ENCODE measurements at regions not wholly inside any gene's neighbourhood (a gene's known extent, or its start where the extent isn't known, plus 50 kb on each side); places are given as distances from the start of the nearest gene placed in this dataset.

DNA sequence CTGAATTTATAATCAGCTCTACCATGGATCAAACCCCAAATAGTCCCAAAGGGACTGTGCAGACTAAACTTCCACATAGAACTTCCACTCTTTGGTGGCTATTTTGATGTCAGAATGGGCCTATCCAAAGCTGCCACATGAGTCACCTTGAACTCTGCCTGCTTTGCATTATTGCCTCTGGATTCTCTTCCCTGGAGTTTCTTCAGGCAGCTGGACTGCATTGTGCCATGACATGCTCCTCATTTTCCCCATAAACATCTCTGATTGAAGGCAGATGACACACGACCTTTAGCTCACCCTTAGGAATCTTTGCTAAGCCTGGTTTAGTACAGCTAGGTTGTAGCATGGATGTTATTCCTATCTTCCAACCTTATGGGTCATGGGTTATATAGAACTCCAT, 251.7 kb downstream of the FZD1 start:
- Histone ChIP-seq H3K9me3 (no peaks in the 10 kb centered on the region), H3K27ac (no peak overlapping the region), H3K36me3 (no peaks in the 10 kb centered on the region), H3K4me1 (no peaks in the 10 kb centered on the region), H3K27me3 (no peaks in the 10 kb centered on the region), H3K4me3 (no peak overlapping the region)
- TF ChIP-seq, protein P1, sequence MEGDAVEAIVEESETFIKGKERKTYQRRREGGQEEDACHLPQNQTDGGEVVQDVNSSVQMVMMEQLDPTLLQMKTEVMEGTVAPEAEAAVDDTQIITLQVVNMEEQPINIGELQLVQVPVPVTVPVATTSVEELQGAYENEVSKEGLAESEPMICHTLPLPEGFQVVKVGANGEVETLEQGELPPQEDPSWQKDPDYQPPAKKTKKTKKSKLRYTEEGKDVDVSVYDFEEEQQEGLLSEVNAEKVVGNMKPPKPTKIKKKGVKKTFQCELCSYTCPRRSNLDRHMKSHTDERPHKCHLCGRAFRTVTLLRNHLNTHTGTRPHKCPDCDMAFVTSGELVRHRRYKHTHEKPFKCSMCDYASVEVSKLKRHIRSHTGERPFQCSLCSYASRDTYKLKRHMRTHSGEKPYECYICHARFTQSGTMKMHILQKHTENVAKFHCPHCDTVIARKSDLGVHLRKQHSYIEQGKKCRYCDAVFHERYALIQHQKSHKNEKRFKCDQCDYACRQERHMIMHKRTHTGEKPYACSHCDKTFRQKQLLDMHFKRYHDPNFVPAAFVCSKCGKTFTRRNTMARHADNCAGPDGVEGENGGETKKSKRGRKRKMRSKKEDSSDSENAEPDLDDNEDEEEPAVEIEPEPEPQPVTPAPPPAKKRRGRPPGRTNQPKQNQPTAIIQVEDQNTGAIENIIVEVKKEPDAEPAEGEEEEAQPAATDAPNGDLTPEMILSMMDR (IDR thresholded peaks at IDR 0.05), result no peak
- TF ChIP-seq POLR2A (IDR thresholded peaks at IDR 0.05), result no peak
- TF ChIP-seq POLR2AphosphoS5 (IDR thresholded peaks at IDR 0.05), result no peak
- DNase-seq (ENCODE audit: low spot score in 2 of 2), result no peak
- intact Hi-C loops (cut with DNase I; ENCODE audit: low total_unique reads), result no loop called here

DNA sequence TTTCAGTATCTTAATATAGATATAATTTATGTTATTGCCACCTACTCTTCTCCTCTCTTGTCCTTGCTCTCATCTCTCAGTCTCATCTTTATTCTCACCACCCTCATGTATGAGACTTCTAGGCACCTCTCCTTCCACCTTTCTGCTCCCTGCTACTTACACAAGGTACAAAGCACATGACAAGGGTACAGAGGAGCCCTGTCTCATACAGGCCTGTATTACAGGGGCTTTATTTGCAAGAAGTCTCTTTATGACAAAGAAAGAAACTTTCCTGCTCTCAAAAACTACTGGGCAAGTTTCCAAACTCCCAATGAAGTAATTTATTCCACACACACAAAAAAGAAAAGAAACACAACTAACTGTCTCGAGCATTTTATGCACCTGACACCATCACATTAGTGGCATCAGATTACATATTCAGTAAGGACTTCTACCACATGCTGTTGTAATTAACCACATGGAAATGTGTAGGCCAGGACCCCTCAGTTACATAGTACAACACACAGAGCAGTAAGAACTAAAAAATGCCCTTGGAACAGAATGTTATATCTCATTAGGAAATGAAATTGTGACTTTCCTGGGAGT, 253.1 kb downstream of the FZD1 start:
- intact Hi-C loops (cut with DNase I; ENCODE audit: low total_unique reads), result no loop called here
- Histone ChIP-seq H3K4me3 (no peak overlapping the region), H3K4me1 (no peaks in the 10 kb centered on the region), H3K36me3 (no peaks in the 10 kb centered on the region), H3K27me3 (no peaks in the 10 kb centered on the region), H3K27ac (no peak overlapping the region), H3K9me3 (no peaks in the 10 kb centered on the region)
- no peak for DNase-seq (ENCODE audit: low spot score in 2 of 2)
- no peak for TF ChIP-seq POLR2AphosphoS5 (IDR thresholded peaks at IDR 0.05)
- TF ChIP-seq, protein P1 (IDR thresholded peaks at IDR 0.05), result no peak

DNA sequence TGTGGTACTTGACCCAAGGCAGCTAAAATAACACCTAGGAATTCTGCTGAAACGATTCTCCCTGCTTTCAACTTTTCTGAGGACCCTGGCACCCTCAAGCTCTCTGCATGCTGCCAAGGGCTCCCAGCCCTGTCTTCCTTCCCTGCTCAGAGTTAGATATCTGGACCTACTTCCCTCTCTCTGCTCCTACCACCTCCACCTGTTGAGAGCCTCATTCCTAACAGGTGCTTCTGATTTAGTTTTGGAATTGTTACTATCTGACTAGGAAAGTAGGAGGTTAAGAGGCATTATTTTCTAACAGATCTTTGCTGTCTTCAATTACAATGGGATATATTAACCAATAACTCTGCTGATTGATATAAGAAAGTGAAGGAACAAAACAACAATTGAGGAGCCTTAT, 253.8 kb downstream of the FZD1 start:
- intact Hi-C loops (cut with DNase I; ENCODE audit: low total_unique reads), result no loop called here
- TF ChIP-seq, protein P1 (IDR thresholded peaks at IDR 0.05), result no peak
- TF ChIP-seq POLR2A (IDR thresholded peaks at IDR 0.05), result no peak
- TF ChIP-seq POLR2AphosphoS5 (IDR thresholded peaks at IDR 0.05), result no peak
- H3K36me3 ChIP-seq, result no peaks in the 10 kb centered on the region
- no peaks in the 10 kb centered on the region for H3K27me3 ChIP-seq
- H3K9me3 ChIP-seq, result no peaks in the 10 kb centered on the region
- H3K27ac ChIP-seq, result no peak overlapping the region
- DNase-seq (ENCODE audit: low spot score in 2 of 2), result no peak
- H3K4me1 ChIP-seq, result no peaks in the 10 kb centered on the region
- no peak overlapping the region for H3K4me3 ChIP-seq

DNA sequence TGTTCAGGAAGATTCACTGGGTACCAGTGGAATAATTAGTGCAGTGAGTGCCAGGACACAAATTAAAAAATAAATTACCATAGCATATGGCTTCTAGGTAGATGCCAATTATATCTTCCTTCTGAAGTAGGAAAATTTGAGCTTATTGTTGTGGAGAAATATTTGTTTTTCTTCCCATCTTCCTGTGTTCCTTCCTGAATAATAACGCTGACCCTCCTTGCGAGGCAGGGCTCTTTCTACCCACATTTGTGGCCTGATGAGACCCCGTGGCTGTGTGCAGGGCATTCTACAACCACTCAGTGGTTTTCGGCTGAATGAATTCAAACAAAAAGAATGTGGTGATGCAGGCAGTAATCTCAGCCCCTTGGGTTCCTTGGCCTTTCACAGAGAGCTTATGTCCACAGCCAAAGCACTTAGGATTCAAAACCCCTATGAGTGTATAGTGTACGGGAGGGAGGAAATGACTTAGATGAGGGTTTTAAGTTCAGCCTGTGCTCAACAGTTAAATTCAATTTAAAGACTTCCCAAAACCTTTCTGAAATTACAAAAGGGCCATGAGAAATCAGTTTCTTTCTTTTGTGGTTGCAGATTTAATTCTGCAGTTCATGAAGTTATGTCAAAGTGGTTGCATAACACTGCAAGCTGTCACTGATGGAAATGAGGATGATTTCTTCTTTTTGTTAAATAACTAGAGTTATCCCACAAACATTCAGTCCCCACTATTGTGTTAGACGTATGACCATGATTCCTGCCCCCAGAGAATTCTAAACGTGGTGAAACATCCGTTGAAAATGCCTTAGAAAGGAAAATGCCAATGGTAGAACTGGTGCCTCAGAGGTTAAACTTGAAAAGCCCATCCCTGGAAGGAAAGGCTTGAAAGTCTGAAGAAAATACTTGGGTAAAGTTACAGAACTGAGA, 255.3 kb downstream of the FZD1 start:
- DNase-seq (ENCODE audit: low spot score in 2 of 2), result no peak

More for the DNA sequence above, 255.3 kb downstream of the FZD1 start:
- intact Hi-C loops (cut with DNase I; ENCODE audit: low total_unique reads), result no loop called here
- H3K27ac ChIP-seq, result peak overlapping the region in 1 of 2 donors; percentile 19
- no peak overlapping the region for H3K4me3 ChIP-seq
- no peaks in the 10 kb centered on the region for H3K36me3 ChIP-seq
- no peak for TF ChIP-seq POLR2AphosphoS5 (IDR thresholded peaks at IDR 0.05)
- TF ChIP-seq POLR2A (IDR thresholded peaks at IDR 0.05), result no peak
- TF ChIP-seq, protein P1 (IDR thresholded peaks at IDR 0.05), result no peak
- H3K27me3 ChIP-seq, result no peaks in the 10 kb centered on the region
- H3K4me1 ChIP-seq, result no peaks in the 10 kb centered on the region
- no peaks in the 10 kb centered on the region for H3K9me3 ChIP-seq
